GM21367 (cell line): ENCODE measurements at regions not wholly inside any gene's neighbourhood (a gene's known extent, or its start where the extent isn't known, plus 50 kb on each side); places are given as distances from the start of the nearest gene placed in this dataset.
"Not testable (repeated sequence)": the region's sequence is repeated elsewhere in the genome, so short reads cannot be mapped to it uniquely, and the experiment has no call there.

Experiments
- ATAC-seq: cut with Tn5 transposase; IDR thresholded peaks from one replicate; pipeline ENCODE4 v1.9.1; 2021; ENCODE audit not compliant: unreplicated experiment

DNA sequence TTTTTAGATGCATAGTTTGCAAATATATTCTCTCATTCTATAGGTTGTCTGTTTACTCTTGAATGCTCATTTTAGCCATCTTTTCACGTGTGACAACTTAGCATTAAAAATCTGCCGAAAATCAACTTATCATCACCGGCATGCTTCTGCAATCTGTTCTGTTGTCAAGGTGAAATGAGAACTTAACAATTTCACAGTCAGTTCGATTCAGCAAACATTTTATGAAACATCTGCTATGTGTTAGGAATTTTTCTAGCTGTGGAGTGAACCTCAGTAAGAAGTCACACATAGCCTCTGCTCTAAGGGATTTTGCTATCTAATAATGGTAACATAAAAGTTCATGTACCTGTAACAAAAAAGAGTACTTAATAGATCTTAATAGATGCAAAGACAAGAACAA lies 256.1 kb downstream of the ZWINT start:
- ATAC-seq: no peak

DNA sequence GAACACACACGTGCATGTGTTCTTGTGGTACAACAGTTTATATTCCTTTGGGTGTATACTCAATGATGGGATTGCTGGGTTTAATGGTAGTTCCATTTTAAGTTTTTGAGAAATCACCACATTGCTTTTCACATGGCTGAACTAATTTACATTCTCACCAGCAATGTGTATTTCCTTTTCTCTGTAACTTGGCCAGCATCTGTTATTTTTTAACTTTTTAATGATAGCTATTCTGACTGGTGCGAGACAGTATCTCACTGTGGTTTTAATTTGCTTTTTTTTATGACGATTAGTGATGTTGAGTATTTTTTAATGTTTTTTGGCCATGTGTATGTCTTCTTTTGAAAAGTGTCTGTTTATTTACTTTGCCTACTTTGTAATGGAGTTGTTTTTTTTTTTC lies 256.6 kb downstream of the ZWINT start:
- ATAC-seq: no peak

DNA sequence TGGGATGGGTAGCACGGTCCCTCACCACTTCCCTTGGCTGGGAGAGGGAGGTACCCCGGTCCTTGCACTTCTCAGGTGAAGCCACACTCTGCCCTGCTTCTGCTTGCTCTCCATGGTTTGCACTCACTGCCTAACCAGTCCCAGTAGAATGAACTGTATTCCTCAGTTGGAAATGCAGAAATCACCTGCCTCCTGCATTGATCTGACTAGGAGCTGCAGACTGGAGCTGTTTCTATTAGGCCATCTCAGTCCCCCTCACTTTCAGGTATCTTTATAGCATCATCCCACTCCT lies 264.9 kb downstream of the ZWINT start:
- no peak for ATAC-seq

DNA sequence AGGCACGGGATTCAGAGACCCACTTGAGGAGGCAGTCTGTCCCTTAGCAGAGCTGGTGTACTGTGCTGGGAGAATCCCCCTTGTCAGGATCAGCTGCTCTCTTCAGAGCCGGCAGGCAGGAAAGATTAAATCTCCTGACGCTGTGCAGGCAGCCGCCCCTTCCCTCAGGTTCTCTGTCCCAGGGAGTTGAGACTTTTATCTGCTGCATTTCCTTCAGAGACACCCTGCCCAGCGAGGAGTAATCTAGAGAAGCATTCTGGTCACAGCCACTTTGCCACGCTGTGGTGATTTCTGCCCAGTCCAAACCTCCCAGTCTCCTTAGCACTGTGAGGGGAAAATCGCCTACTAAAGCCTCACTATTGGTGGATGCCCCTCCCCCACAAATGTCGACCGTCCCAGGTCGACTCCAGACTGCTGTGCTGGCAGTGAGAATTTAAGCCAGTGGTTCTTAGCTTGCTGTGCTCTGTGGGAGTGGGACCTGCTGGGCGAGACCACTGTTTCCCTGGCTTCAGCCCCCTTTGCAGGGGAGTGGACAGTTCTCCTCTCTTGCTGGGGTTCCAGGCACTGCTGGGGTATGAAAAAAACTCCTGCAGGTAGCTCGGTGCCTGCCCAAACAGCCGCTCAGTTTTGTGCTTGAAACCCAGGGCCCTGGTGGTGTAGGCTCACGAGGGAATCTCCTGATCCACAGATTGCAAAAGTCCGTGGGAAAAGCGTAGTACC lies 265.4 kb downstream of the ZWINT start:
- no peak for ATAC-seq

DNA sequence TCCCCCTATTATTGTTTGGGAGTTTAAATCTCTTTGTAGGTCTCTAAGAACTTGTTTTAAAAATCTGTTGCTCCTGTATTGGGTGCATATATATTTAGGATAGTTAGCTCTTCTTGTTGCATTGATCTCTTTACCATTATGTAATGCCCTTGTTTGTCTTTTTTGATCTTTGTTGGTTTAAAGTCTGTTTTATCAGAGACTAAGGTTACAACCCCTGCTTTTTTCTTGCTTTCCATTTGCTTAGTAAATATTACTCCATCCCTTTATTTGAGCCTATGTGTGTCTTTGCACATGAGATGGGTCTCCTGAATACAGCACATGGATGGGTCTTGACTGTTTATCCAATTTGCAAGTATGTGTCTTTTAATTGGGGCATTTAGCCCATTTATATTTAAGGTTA lies 267.4 kb downstream of the ZWINT start:
- ATAC-seq: not testable (repeated sequence)

DNA sequence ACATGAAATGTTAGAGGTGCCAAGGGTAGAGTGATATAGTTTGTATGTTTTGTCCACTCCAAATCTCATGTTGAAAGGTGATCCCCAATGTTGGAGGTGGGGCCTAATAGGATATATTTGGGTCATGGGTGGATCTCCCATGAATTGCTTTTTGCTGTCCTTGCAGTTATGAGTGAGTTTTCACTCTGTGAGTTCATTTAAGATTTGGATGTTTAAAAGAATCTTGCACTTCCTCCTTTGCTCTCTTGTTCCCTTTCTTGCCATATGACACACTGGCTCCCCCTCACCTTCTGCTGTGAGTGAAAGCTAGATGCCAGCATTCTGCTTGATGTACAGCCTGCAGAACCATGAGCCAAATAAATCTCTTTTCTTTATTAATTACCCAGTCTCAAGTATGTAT lies 269.2 kb downstream of the ZWINT start:
- ATAC-seq: no peak

DNA sequence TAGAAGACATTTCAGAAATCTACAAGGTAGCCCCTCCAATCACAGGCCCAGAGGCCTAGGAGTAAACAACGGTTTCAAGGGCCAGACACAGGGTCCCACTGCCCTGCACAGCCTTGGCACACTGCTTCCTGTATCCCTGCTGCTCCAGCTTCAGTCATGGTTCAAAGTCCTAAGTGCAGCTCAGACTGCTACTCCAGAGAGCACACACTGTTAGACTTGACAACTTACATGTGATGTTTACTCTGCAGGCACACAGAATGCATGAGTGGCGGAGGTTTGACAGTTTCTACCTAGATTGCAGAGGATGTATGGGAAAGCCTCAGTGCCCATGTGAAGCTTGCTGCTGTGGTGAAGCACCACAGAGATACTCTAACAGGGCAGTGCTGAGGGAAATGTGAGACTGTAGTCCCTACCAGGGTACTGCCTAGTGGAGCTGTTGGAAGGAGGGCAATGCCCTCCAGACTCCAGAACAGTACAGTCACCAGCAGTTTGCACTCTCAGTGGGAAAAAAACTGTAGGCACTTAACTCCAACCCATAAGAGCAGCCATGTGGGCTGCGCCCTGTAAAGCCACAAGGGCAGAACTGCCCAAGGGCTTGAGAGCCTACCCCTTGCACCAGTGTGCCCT lies 270.0 kb downstream of the ZWINT start:
- ATAC-seq: no peak

DNA sequence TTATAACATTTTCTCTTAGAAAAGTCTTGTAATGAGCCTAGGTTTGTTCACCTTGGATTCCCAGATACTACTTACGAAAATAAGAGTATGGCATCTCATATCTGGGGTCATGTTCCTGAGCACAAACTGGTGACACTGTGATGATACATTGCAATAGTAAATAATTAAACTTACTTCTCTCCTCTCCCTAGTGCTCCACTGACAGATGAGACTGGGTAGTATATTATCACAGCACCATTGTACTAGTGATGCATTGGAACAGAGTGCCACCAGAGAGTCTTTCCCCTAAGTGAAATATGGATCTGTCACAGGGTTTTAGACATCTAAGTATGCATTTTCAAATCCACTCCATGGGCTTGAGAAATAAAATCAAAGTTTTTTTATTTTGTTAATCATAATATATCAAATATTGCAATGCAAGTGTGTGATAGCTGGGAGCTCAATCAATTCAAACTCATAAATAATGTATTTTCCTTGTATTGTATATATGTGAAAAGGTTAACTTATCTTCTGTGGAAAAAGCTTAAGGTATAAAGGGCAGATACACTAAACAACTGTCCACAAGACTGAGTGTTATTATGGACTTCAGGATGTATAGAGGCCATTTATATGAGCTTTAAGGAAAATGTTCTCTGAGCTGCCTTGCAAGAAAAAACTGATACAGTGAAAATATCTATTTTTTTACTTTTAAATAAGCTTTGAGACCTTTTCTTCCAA lies 275.5 kb downstream of the ZWINT start:
- ATAC-seq: no peak

DNA sequence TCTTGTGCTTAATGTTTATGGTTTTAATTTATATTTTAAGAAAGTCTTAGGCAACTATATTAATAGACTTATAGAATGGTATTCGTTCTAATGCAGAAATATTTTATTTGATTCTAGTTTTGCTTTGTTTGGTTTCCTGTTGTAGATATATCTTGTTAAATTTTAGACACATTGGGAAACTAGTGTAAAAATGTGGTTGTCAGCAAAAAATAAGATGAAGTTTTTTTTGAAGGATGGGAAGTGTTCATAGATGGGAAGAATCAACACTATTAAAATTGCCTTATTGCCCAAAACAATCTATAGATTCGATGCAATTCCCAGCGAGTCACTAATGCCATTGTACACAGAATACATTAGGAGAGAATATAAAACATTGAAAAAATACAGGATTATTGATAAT lies 278.9 kb downstream of the ZWINT start:
- no peak for ATAC-seq

DNA sequence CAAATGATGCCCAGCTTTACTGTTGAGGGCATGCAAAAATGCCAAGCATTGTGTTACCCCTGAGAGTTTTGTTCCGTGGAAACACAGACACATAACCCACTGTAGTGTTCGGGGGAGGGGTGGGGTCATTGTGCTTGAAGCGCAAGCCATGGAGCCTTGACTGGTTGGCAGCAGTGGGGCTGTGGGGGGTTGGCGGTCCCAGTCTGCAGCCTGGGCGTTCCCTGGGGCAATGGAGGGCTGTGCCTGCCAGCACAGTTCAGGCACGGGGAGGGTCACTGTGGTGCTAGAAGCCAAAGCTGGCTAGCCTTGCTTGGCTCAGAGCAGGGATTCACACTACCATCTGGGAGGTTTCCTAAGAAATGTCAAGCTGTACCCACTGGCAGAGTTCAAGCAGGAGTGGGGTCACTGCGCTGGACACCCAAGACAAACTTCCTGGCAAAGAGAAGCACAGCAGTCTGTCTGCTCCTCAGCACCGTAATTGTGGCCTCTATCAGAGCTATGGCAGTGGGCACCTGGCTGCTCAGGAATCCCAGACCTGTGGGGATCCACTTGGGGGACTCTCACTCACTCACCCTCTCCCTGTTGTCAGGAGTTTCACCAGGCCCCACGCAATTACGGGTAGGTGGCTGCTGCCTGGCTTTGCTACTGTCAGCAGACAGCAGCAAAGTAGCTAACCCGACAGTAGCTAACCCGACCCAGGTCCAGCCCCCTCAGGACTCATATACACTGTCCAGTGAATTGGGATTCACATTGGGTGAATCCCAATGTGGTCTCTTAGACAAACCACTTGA lies 292.4 kb downstream of the ZWINT start:
- no peak for ATAC-seq

DNA sequence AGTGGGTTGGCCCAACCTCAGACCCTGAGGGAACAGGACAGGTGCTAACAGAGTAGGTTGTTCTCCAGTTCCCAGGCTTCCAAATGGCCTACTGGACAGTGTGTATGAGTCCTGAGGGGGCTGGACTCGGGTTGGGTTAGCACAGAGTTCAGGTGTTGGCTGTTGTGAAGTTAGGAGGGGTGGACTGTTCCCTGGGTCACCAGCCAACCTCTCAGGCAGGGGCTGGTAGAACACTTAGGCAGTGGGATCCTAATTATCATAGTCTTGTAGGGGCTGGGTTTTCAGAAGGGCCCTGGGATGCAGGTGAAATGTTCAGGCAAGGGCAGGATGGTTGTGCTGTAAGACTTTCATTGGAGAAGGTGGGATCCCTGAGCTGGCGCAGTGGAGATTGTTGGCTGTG lies 293.0 kb downstream of the ZWINT start:
- no peak for ATAC-seq

DNA sequence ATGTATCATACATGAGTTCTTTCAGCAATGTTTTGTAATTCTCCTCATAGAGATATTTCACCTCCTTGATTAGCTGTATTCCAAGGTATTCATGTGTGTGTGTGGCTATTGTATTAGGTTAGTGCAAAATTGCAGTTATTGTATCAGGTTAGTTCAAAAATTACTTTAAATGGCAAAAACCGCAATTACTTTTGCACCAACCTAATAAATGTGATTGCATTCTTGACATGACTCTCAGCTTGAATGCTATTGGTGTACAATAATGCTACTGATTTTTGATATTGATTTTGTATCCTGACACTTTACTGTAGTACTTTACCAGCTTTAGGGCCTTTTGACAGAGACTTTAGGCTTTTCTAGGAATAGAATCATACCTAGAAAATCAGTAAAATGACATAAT lies 297.4 kb downstream of the ZWINT start:
- ATAC-seq: no peak

DNA sequence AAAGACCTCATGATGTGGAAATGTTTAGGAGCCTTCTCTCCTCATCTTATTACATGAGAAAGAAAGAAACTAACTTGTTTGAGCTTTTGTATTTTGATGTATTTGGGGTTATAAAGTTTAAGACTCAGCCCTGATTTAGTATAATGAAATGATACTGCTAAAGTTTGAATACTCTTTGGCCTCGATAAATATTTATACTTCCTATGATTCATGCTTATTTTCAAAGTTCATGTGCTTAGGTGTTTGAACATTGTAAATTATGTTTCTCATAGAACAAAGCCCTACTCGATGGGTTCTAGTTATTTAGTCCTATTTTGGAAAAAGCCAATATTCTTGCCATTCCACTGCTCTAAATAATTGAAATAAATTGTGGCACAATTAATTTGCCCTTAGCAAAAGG lies 303.2 kb downstream of the ZWINT start:
- ATAC-seq: no peak

DNA sequence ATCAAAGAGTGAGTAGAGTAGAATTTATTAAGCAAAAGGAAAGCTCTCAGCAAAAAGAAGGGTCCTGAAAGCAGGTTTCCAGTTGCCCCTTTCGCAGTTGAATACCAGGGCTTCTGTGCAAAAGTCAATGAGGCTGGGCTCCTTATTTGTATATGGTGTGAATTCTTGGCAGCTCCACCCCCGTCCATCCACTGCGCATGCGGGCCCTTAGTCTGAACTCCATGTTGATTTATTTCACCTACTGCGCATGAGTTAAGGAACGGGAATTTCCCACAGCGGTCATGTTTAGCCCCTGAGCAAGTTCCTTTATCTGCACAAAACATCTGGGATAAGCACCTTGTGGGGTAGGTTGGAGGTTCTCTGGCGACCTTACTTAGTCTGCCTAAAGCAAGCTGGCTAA lies 325.6 kb downstream of the ZWINT start:
- no peak for ATAC-seq

DNA sequence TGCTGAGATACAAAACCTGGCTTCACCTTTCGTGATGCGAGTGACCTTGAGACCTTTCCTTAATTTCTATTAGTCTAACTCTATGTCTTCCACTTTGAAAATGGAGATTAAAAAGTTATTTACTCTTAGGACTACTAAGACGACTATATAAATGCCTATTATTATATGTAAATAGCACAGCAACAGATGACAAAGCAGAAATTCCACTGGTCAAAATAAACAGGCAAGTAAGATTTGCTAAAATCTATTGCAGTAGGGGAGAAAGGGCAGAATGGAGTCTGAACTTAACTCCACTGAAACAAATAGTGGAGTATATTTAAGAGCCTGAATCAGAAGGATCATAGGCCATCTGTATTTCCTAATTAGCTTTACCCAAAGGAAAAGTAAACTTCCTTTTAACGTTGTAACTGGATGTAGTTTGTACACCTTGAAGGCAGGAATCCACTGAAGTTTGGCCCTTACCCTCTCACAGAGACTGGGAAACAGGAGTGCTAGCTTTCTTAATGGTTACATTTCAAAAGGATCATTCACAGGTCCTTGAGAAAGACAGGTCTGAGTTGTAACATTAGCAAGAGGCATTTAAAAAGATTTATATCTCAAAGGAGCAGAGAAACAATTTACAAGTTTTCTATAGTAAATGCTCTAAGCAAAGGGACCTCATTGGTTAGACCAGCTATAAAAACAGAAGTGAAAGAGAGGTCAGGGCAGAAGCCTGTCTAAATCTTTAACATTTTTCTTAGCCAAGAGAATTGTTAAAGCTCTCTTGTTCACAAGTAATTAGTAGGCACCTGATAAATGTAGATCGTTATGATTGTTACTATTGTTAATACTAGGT lies 332.5 kb downstream of the ZWINT start:
- ATAC-seq: no peak

DNA sequence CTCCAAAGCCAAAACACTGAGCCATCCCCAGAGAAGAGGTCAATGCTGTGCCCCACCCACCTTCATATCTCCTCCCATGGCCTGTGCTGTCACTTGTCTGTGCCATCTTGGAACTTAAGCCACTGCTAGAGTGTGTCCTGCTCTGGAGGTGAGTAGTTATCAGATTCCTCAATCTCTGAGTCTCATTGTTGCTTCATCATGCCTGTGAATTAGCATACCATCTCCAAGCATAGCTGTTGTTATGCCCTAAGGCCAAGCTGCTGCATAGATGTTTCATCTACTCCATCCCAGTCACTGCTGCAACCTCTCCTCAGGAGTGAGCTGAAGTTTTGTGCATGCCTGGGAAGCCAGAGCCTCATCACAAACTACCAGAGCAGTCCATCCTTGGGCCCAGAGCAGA lies 349.0 kb downstream of the ZWINT start:
- ATAC-seq: no peak

DNA sequence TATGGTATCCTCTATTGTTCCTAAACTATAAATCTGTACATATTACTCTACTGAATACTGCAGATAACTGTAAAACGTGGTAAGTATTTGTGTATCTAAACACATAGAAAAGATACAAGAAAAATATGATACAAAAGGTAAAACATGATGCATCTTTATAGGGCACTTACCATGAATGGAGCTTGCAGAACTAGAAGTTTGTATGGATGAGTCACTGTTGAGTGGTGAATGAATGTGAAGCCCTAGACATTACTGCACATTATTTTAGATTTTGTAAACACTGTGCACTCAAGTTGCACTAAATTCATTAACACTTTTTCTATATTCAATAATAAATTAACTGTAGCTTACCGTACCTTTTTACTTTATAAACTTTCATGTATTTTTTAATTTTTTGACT lies 357.5 kb downstream of the ZWINT start:
- ATAC-seq: no peak

DNA sequence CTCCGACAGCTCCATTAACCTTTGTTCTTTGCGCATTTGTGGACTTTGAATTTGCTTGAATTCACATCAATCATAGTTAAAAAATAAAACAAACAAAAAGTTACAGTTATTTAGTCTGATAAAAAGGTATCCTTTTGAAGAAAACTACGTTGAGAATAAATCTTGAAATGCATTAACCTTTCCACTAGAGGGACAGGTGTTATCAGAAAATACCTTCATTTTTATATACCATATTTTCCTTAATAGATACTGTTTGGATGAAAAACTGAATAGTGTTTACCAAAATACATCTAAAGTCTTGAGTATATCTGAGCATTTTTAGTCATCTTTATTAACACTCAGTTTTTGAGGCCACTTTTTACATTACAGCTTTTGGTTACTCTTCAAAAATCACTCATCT lies 371.9 kb downstream of the ZWINT start:
- no peak for ATAC-seq

DNA sequence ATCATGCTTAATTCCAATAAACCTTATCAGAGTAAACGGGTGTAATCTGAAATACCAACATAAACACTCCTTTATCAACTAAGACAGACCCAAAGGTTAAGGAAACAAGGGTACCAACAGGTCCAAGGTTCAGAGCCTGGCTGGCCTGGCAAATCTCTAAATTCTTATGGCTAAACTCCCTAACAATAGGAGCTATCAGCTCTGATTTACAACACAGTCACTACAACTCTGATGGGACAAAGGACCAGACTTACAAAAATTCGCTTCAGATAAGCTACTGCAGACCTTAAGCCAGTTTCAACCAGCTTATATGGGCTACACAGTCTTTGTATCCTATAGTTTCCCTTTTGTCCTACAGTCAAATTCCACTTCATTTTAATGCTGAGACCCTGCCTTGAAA lies 381.9 kb downstream of the ZWINT start:
- no peak for ATAC-seq

DNA sequence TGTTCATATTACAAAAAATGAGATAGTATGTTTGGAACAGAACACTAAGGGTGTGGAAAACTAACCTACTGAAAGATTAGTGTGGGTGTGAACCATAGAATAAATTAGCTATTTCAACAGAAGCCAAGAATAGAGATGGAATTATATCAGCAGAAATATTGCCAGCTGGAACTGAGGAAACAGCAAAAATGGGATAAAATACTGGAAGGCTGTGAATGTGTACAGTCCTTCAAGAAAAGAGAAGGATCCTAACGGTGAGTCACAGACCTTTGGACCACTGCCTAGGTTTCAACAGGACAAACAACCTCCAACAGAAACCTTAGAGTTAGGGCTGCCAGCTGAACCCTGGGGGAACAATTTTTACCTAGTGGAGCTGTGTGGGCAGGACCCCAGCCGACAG lies 395.0 kb downstream of the ZWINT start:
- ATAC-seq: no peak

DNA sequence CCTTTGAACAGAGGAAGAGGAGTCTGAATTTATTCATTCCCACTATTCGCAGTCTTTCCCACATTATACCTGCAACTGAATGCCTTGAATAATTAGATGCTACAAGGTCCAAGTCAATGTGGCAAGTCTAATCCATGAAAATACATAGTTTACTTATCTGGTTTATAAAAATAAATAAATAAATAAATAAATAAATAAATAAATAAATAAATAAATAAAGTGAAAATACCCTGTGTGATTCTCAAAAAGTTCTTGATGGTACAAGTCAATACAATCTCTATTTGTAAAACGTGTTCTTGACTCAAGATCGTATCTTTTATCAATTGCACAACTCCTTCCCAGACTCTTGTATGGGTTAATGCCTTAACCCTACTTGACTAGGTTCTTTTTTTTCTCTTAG lies 417.7 kb downstream of the ZWINT start:
- no peak for ATAC-seq
